Hematopoietic multipotent progenitor cell treated with erythropoietin and hydrocortisone succinate and interleukin-3 and kit ligand, for 8 days (in vitro differentiated cells): ENCODE measurements at regions not wholly inside any gene's neighbourhood (a gene's known extent, or its start where the extent isn't known, plus 50 kb on each side); places are given as distances from the start of the nearest gene placed in this dataset.

Source experiments
- DNase-seq: peaks from one replicate; pipeline ENCODE4 v3.0.0-alpha.2; 2015

- no peak for DNase-seq
Measured at GRCh38 chr6:102309700-102310099, 916.2 kb downstream of the GRIK2 start.

GRCh38 chr6:102300350-102300749, 906.8 kb downstream of the GRIK2 start:
- no peak for DNase-seq

DNA sequence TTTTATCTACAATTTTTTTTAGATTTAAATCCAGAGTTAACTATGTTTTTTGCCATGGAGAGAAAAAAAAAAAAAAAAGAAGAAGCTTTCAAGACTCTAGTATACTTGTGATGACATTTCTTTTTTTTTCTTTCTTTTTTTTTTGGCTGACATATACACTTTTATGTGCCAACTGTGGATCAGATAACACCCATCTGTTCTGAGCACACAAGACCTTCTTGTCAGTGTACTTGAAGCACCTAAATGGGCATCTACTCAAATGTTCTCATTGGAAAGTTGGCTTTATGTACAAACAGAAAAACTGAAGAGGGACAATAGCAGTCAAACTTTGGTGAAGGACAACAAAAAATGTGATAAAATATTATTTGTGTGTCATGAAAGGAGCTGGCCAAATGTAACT, 904.5 kb downstream of the GRIK2 start:
- DNase-seq: no peak
